HEK293 (cell line): ENCODE measurements at regions not wholly inside any gene's neighbourhood (a gene's known extent, or its start where the extent isn't known, plus 50 kb on each side); places are given as distances from the start of the nearest gene placed in this dataset.
"Not testable (repeated sequence)": the region's sequence is repeated elsewhere in the genome, so short reads cannot be mapped to it uniquely, and the experiment has no call there.

Experiments used
- CTCF ChIA-PET: fragments of 350-600 bp; formaldehyde crosslinking; extraction: SDS; loops from one replicate; lab custom pipeline; 2021; ENCODE audit warnings: antibody characterized with exemption; lab: Yijun Ruan, JAX
- POLR2A ChIA-PET: fragments of 300-600 bp; formaldehyde crosslinking; extraction: SDS; loops from one replicate; lab custom pipeline; 2020; ENCODE audit warnings: antibody characterized with exemption, inconsistent platforms; lab: Yijun Ruan, JAX
- H3K27ac ChIP-seq: fragments of 200-500 bp; sonication (Bioruptor generic); 2 replicates; pipeline ENCODE4 v1.5.1; 2014; ENCODE audit warnings: low read depth, low read length, control low read depth, inconsistent platforms; ENCODE audit errors: extremely low read depth
- H3K36me3 ChIP-seq, 2 experiments: fragments of 200-500 bp in 1 of 2; sonication (Bioruptor generic) in 1 of 2; 1 replicate in 1 of 2; 2 replicates in 1 of 2; pipeline ENCODE4 v1.5.1; 2014 to 2017; ENCODE audit warnings: inconsistent platforms in 2 of 2, low read length in 2 of 2; ENCODE audit not compliant: control insufficient read depth in 2 of 2, insufficient read depth in 1 of 2
- H3K4me1 ChIP-seq: fragments of 200-500 bp; sonication (Bioruptor generic); 2 replicates; pipeline ENCODE4 v1.5.1; 2014; ENCODE audit warnings: mild to moderate bottlenecking, low read length, inconsistent platforms; ENCODE audit not compliant: control insufficient read depth, insufficient read depth
- H3K4me3 ChIP-seq: 2 replicates; pipeline ENCODE4 v1.5.1; 2011; ENCODE audit warnings: low read depth, mild to moderate bottlenecking, control low read depth, low read length, moderate library complexity
- H3K9me3 ChIP-seq: fragments of 200-500 bp; sonication (Bioruptor generic); 2 replicates; pipeline ENCODE4 v1.5.1; 2014; ENCODE audit warnings: low read depth, low read length, inconsistent platforms; ENCODE audit not compliant: control insufficient read depth, insufficient read depth
- PRDM1 ChIP-seq: fragments of 450-650 bp; formaldehyde crosslinking; IDR thresholded peaks from 2 replicates; pipeline ENCODE4; 2016; ENCODE audit warnings: missing biosample characterization, missing genetic modification characterization
- ZNF558 ChIP-seq: fragments of 450-650 bp; formaldehyde crosslinking; IDR thresholded peaks from 2 replicates; pipeline ENCODE4 v1.5.1; 2016; ENCODE audit warnings: missing biosample characterization, missing genetic modification characterization

GRCh38 chr14:105641075-105641937 lies 114.9 kb downstream of the TMEM121 start:
- Histone ChIP-seq H3K9me3 (no peaks in the 10 kb centered on the region), H3K27ac (no peak overlapping the region)
- CTCF ChIA-PET = no interaction called here

GRCh38 chr14:105641951-105642350 lies 115.6 kb downstream of the TMEM121 start:
- H3K4me3 ChIP-seq, CTCF ChIA-PET, H3K9me3 ChIP-seq, H3K36me3 ChIP-seq, H3K4me1 ChIP-seq, POLR2A ChIA-PET, H3K27ac ChIP-seq: not testable (repeated sequence)

More at GRCh38 chr14:105641075-105641937, 114.9 kb downstream of the TMEM121 start:
- Histone ChIP-seq H3K4me3 (no peak overlapping the region), H3K36me3 (no peaks in the 10 kb centered on the region), H3K4me1 (no peaks in the 10 kb centered on the region)
- TF ChIP-seq PRDM1 (tag by site-specific recombination) (peak; percentile 94), ZNF558 (tag by site-specific recombination) (no peak)
- POLR2A ChIA-PET = no interaction called here

GRCh38 chr14:105642486-105642885 lies 116.1 kb downstream of the TMEM121 start:
- H3K36me3 ChIP-seq, H3K27ac ChIP-seq, POLR2A ChIA-PET, CTCF ChIA-PET, H3K4me1 ChIP-seq, H3K9me3 ChIP-seq, H3K4me3 ChIP-seq: not testable (repeated sequence)

- H3K27ac ChIP-seq, H3K9me3 ChIP-seq, CTCF ChIA-PET, POLR2A ChIA-PET, H3K36me3 ChIP-seq, H3K4me3 ChIP-seq, H3K4me1 ChIP-seq: not testable (repeated sequence)
Measured at GRCh38 chr14:105643406-105644052, 117.1 kb downstream of the TMEM121 start.

- H3K4me1 ChIP-seq, H3K9me3 ChIP-seq, POLR2A ChIA-PET, H3K4me3 ChIP-seq, H3K36me3 ChIP-seq, CTCF ChIA-PET, H3K27ac ChIP-seq: not testable (repeated sequence)
Measured at GRCh38 chr14:105644053-105644435, 117.7 kb downstream of the TMEM121 start.

- H3K4me1 ChIP-seq, POLR2A ChIA-PET, H3K27ac ChIP-seq, H3K9me3 ChIP-seq, H3K4me3 ChIP-seq, H3K36me3 ChIP-seq, CTCF ChIA-PET: not testable (repeated sequence)
Measured at GRCh38 chr14:105644457-105644856, 118.1 kb downstream of the TMEM121 start.

- H3K9me3 ChIP-seq, H3K4me3 ChIP-seq, POLR2A ChIA-PET, CTCF ChIA-PET, H3K4me1 ChIP-seq, H3K36me3 ChIP-seq, H3K27ac ChIP-seq: not testable (repeated sequence)
Measured at GRCh38 chr14:105644891-105645290, 118.5 kb downstream of the TMEM121 start.

GRCh38 chr14:105645389-105645788 lies 119.0 kb downstream of the TMEM121 start:
- H3K36me3 ChIP-seq, POLR2A ChIA-PET, H3K4me1 ChIP-seq, H3K27ac ChIP-seq, CTCF ChIA-PET, H3K9me3 ChIP-seq, H3K4me3 ChIP-seq: not testable (repeated sequence)
